ENCODE measurements at regions not wholly inside any gene's neighbourhood (a gene's known extent, or its start where the extent isn't known, plus 50 kb on each side); places are given as distances from the start of the nearest gene placed in this dataset.
"Not testable (repeated sequence)": the region's sequence is repeated elsewhere in the genome, so short reads cannot be mapped to it uniquely, and the experiment has no call there.

DNA sequence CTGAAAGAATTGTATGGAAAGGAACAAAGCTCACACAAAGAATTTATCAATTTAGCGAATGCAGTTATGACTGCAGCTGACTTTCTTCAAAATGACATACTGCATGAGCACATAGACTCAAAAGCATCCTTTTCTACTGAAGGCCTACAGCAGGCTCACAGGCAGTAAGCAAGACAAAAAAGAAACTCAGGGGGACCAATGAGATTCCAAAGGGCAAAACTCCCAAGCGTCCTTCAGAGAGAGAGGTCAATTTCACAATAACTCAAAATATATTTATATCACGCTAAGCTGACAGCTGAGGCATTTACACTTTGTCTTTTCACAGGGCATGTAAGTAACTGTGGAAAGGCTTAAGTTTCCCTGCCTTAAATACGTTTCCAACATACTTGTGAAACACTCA lies 427.9 kb upstream of the RASGRP1 start:
- DNase-seq (ENCODE audit: low spot score) (no peak), ATAC-seq (ENCODE audit: low FRiP score) (no peak)
- TF ChIP-seq, protein P1, sequence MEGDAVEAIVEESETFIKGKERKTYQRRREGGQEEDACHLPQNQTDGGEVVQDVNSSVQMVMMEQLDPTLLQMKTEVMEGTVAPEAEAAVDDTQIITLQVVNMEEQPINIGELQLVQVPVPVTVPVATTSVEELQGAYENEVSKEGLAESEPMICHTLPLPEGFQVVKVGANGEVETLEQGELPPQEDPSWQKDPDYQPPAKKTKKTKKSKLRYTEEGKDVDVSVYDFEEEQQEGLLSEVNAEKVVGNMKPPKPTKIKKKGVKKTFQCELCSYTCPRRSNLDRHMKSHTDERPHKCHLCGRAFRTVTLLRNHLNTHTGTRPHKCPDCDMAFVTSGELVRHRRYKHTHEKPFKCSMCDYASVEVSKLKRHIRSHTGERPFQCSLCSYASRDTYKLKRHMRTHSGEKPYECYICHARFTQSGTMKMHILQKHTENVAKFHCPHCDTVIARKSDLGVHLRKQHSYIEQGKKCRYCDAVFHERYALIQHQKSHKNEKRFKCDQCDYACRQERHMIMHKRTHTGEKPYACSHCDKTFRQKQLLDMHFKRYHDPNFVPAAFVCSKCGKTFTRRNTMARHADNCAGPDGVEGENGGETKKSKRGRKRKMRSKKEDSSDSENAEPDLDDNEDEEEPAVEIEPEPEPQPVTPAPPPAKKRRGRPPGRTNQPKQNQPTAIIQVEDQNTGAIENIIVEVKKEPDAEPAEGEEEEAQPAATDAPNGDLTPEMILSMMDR (IDR thresholded peaks at IDR 0.05): no peak

- no peak for ATAC-seq (ENCODE audit: low FRiP score)
- TF ChIP-seq, protein P1 (IDR thresholded peaks at IDR 0.05): no peak
- no peak for DNase-seq (ENCODE audit: low spot score)
Observed at GRCh38 chr15:38992930-38993329, 428.3 kb upstream of the RASGRP1 start.

DNA sequence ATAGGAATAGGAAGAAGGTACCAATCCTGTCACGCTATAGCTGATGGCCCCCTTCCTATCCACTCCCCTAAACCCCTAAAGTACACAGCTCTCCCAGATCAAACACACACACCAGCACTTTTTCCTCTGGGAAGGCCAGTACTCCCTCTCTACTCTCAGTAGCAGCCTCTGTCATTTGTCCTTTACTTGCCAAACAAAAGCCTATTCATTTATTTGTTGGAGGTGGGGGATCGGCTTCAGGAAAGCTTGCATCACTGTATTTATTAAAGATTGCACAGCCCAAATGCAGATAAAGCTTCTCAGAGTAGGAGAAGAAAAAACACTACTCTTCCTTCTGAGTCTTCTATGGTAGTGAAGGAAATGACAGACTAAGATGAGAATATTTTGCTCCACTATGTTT lies 429.7 kb upstream of the RASGRP1 start:
- DNase-seq (ENCODE audit: low spot score) (no peak), ATAC-seq (ENCODE audit: low FRiP score) (no peak)
- TF ChIP-seq, protein P1 (IDR thresholded peaks at IDR 0.05): no peak

DNA sequence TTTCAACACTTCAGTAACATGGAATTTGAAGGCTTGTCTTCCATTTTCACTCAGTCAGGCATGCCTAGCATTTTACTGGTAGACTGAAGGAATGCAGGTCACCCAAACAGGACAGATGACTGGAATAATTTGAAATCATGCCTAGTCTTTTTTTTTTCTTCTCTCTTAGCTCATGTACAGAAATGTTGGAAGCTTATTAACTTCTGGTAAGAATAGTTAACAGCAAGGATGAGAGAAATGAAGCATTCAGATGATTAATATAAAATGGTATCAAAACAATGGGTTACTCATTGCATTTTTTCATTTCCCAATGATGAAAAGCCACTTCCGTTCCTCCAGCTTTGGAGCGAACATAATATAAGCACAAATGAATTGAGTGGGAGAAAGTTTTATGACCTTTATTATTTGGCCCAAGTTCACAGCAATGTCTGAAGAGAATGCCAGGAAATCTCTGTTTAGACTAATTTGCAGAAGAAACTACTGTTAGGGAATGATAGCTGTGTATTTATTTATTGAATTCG lies 431.6 kb upstream of the RASGRP1 start:
- ATAC-seq (ENCODE audit: low FRiP score): peak; percentile 56

GRCh38 chr15:38997841-38998240 lies 433.2 kb upstream of the RASGRP1 start:
- DNase-seq (ENCODE audit: low spot score) (no peak), ATAC-seq (ENCODE audit: low FRiP score) (no peak)
- TF ChIP-seq, protein P1 (IDR thresholded peaks at IDR 0.05): no peak

More for the DNA sequence above, 431.6 kb upstream of the RASGRP1 start:
- TF ChIP-seq, protein P1 (IDR thresholded peaks at IDR 0.05): no peak
- no peak for DNase-seq (ENCODE audit: low spot score)

- no peak for ATAC-seq (ENCODE audit: low FRiP score)
- no peak for DNase-seq (ENCODE audit: low spot score)
- TF ChIP-seq, protein P1 (IDR thresholded peaks at IDR 0.05): no peak
Observed at GRCh38 chr15:39000008-39000734, 435.6 kb upstream of the RASGRP1 start.

DNA sequence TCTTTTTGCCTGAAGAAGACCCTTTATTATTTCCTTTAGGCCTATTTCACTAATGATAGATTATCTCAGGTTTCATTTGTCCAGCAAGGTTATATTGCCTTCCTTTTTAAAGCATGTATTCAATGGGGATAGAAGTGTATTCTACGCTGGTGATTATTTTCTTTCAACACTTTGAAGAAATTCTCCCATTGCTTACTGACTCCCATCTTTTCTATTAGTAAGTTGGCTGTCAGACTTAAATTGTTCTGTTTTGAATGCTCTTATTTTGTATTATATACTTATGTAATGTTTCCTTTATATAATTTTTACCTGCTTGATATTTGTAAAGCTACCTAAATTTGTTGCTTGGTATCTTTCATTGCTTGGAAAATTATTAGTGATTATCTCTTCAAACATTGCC lies 445.1 kb upstream of the RASGRP1 start:
- ATAC-seq (ENCODE audit: low FRiP score) (no peak), DNase-seq (ENCODE audit: low spot score) (no peak)
- TF ChIP-seq, protein P1 (IDR thresholded peaks at IDR 0.05): no peak

- not testable (repeated sequence) for ATAC-seq (ENCODE audit: low FRiP score); DNase-seq (ENCODE audit: low spot score)
Observed at GRCh38 chr15:39011066-39011465, 446.5 kb upstream of the RASGRP1 start.
